Kidney (tissue), 13 donors: ENCODE measurements at regions not wholly inside any gene's neighbourhood (a gene's known extent, or its start where the extent isn't known, plus 50 kb on each side); places are given as distances from the start of the nearest gene placed in this dataset.

Experiments used
- DNase-seq, 5 donors: peaks; one replicate each; pipeline ENCODE4 v3.0.0-alpha.2; 2013 to 2020
- FAIRE-seq: peaks from 2 replicates; lab custom pipeline; 2012; peaks lifted over from hg19 to GRCh38; lab: Jason Lieb, UNC
- H3K27ac ChIP-seq, 2 donors: one replicate each; pipeline ENCODE4 v1.7.0; 2013; ENCODE audit warnings: low read depth in 2 of 2, low read length in 2 of 2, inconsistent platforms in 1 of 2
- H3K27me3 ChIP-seq: one replicate; pipeline ENCODE4 v1.7.1; 2013; ENCODE audit warnings: low read length, inconsistent platforms; ENCODE audit not compliant: control insufficient read depth, insufficient read depth
- H3K36me3 ChIP-seq, 3 donors: one replicate each; pipeline versions ENCODE4 v1.7.0 to v1.7.1; 2013; ENCODE audit warnings: low read length in 3 of 3, control low read depth in 1 of 3, inconsistent platforms in 1 of 3; ENCODE audit not compliant: insufficient read depth in 3 of 3, control insufficient read depth in 2 of 3
- H3K4me1 ChIP-seq, 3 donors: one replicate each; pipeline versions ENCODE4 v1.7.0 to v1.7.1; 2013; ENCODE audit warnings: low read length in 3 of 3, inconsistent platforms in 1 of 3, low read depth in 1 of 3; ENCODE audit not compliant: control insufficient read depth in 2 of 3, insufficient read depth in 2 of 3
- H3K4me3 ChIP-seq, 3 donors: one replicate each; pipeline versions ENCODE4 v1.7.0 to v1.8.1; 2013; ENCODE audit warnings: low read length in 3 of 3, control low read depth in 1 of 3, inconsistent platforms in 1 of 3
- H3K9ac ChIP-seq, 3 donors: one replicate each; pipeline versions ENCODE4 v1.7.0 to v1.7.1; 2013; ENCODE audit warnings: low read length in 3 of 3, control low read depth in 1 of 3, inconsistent platforms in 1 of 3
- H3K9me3 ChIP-seq, 3 donors: one replicate each; pipeline versions ENCODE4 v1.7.0 to v1.7.1; 2013; ENCODE audit warnings: low read length in 3 of 3, control low read depth in 1 of 3, inconsistent platforms in 1 of 3; ENCODE audit not compliant: control insufficient read depth in 2 of 3, insufficient read depth in 1 of 3
- intact Hi-C: fragments of 100-400 bp; cut with DNase I; formaldehyde crosslinking; loops from one replicate; pipeline ENCODE4 v1.11.1; 2022
- TF ChIP-seq, protein P1 (sequence below): IDR thresholded peaks from 3 replicates; pipeline ENCODE4 v1.5.1; 2012; ENCODE audit warnings: mild to moderate bottlenecking, moderate library complexity, borderline replicate concordance; ENCODE audit not compliant: insufficient read depth; ENCODE audit errors: extremely low read depth
- donor health status: control.
- donor health status: control.
- donor health status: control.
- donor health status: control.
- donor health status: control.
- donor health status: DM: yes; HTN: yes; CAD: no.
- donor health status: Normal renal cell carcinoma (clear cell type).

GRCh38 chr6:43969158-43969981 is 157.9 kb downstream of the MRPL14 start:
- H3K4me1 ChIP-seq = peaks cover 0 to 13% (median 13%) of the 10 kb centered on the region in 3 donors
- TF ChIP-seq, protein P1, sequence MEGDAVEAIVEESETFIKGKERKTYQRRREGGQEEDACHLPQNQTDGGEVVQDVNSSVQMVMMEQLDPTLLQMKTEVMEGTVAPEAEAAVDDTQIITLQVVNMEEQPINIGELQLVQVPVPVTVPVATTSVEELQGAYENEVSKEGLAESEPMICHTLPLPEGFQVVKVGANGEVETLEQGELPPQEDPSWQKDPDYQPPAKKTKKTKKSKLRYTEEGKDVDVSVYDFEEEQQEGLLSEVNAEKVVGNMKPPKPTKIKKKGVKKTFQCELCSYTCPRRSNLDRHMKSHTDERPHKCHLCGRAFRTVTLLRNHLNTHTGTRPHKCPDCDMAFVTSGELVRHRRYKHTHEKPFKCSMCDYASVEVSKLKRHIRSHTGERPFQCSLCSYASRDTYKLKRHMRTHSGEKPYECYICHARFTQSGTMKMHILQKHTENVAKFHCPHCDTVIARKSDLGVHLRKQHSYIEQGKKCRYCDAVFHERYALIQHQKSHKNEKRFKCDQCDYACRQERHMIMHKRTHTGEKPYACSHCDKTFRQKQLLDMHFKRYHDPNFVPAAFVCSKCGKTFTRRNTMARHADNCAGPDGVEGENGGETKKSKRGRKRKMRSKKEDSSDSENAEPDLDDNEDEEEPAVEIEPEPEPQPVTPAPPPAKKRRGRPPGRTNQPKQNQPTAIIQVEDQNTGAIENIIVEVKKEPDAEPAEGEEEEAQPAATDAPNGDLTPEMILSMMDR = no peak
- intact Hi-C loops = no loop called here
- H3K9me3 ChIP-seq = no peaks in the 10 kb centered on the region
- H3K4me3 ChIP-seq = no peak overlapping the region
- no peak for DNase-seq
- no peaks in the 10 kb centered on the region for H3K36me3 ChIP-seq
- no peaks in the 10 kb centered on the region for H3K27me3 ChIP-seq
- H3K9ac ChIP-seq = no peak overlapping the region
- FAIRE-seq = no peak
- no peak overlapping the region for H3K27ac ChIP-seq

- Histone ChIP-seq H3K27ac (no peak overlapping the region), H3K36me3 (no peaks in the 10 kb centered on the region), H3K27me3 (no peaks in the 10 kb centered on the region), H3K9ac (no peak overlapping the region), H3K4me1 (peaks cover 0 to 13% (median 11%) of the 10 kb centered on the region in 3 donors), H3K9me3 (no peaks in the 10 kb centered on the region), H3K4me3 (no peak overlapping the region)
- DNase-seq = peak in 1 of 5 donors; percentile 42
- FAIRE-seq = no peak
- intact Hi-C loops = no loop called here
- TF ChIP-seq, protein P1 = no peak
Measured at GRCh38 chr6:43968110-43968965, 158.9 kb downstream of the MRPL14 start.

- Histone ChIP-seq H3K27me3 (no peaks in the 10 kb centered on the region), H3K4me3 (no peak overlapping the region), H3K9ac (no peak overlapping the region), H3K9me3 (no peaks in the 10 kb centered on the region), H3K36me3 (no peaks in the 10 kb centered on the region), H3K4me1 (peaks cover 0 to 11% (median 7%) of the 10 kb centered on the region in 3 donors), H3K27ac (no peak overlapping the region)
- TF ChIP-seq, protein P1 = no peak
- DNase-seq (no peak), FAIRE-seq (no peak)
- intact Hi-C loops = no loop called here
Measured at GRCh38 chr6:43967719-43968091, 159.5 kb downstream of the MRPL14 start.
